GM23248 (cell line): ENCODE measurements at regions not wholly inside any gene's neighbourhood (a gene's known extent, or its start where the extent isn't known, plus 50 kb on each side); places are given as distances from the start of the nearest gene placed in this dataset.

Experiments
- EZH2 ChIP-seq: fragments of 200-600 bp; sonication (generic); IDR thresholded peaks from 2 replicates; pipeline ENCODE4 v1.6.1; 2018; ENCODE audit warnings: antibody characterized with exemption, mild to moderate bottlenecking; ENCODE audit not compliant: insufficient read depth, poor library complexity, severe bottlenecking
- EZH2phosphoT487 ChIP-seq: fragments of 200-600 bp; sonication (generic); IDR thresholded peaks from 2 replicates; pipeline ENCODE4 v1.6.1; 2018; ENCODE audit warnings: antibody characterized with exemption, moderate library complexity, mild to moderate bottlenecking, low read depth; ENCODE audit not compliant: insufficient read depth

DNA sequence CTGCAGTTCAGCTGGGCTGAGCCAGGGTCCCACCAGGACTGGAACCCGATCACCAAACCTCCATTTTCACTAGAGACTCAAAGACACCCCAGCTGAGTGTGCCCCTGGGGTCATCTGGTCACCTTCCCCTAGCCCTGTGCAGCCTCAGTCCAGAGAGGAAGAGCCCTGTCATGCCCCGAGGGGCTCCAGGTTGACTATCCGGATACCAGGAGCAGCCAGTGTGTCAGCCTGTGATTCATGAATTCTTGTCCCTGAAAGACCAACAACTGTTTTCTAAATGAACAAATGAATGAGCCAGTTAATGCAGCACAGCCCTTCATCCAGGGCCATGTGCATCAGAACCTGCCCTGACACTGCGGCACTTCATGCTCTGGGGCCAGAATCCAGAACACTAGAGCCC is 201.9 kb upstream of the TCERG1L start:
- no peak for TF ChIP-seq EZH2
- TF ChIP-seq EZH2phosphoT487 = no peak
